Osteoblast (primary cell): ENCODE measurements at regions not wholly inside any gene's neighbourhood (a gene's known extent, or its start where the extent isn't known, plus 50 kb on each side); places are given as distances from the start of the nearest gene placed in this dataset.

Source experiments
- DNase-seq: peaks from one replicate; pipeline ENCODE4 v3.0.0; 2011; ENCODE audit warnings: low spot score, mixed read lengths; ENCODE audit not compliant: insufficient read length; ENCODE audit errors: missing footprints
- H2AFZ ChIP-seq: 2 replicates; pipeline ENCODE4 v1.6.0; 2011; ENCODE audit warnings: mild to moderate bottlenecking, low read length
- H3K27ac ChIP-seq: 2 replicates; pipeline ENCODE4 v1.5.1; 2011; ENCODE audit warnings: mild to moderate bottlenecking, low read depth, low read length, moderate library complexity
- H3K27me3 ChIP-seq: 2 replicates; pipeline ENCODE4 v1.6.0; 2012; ENCODE audit warnings: mild to moderate bottlenecking, control low read depth, inconsistent platforms, low read length, moderate library complexity; ENCODE audit not compliant: insufficient read depth
- H3K36me3 ChIP-seq: 2 replicates; pipeline ENCODE4 v1.5.1; 2011; ENCODE audit warnings: mild to moderate bottlenecking, low read length, control low read depth, moderate library complexity; ENCODE audit not compliant: insufficient read depth
- H3K4me1 ChIP-seq: 2 replicates; pipeline ENCODE4 v1.5.1; 2011; ENCODE audit warnings: mild to moderate bottlenecking, low read length, control low read depth, moderate library complexity; ENCODE audit not compliant: insufficient read depth
- H3K4me2 ChIP-seq: 2 replicates; pipeline ENCODE4 v1.6.0; 2011; ENCODE audit warnings: mild to moderate bottlenecking, low read length; ENCODE audit not compliant: insufficient read depth
- H3K4me3 ChIP-seq: fragments of 200-600 bp; sonication (generic); 3 replicates; pipeline ENCODE4 v1.5.1; 2012; ENCODE audit warnings: mild to moderate bottlenecking, low read length, inconsistent platforms; ENCODE audit not compliant: insufficient read depth
- H3K79me2 ChIP-seq: 2 replicates; pipeline ENCODE4 v1.6.0; 2012; ENCODE audit warnings: mild to moderate bottlenecking, low read length, control low read depth, inconsistent platforms; ENCODE audit not compliant: insufficient read depth
- H3K9me3 ChIP-seq: 2 replicates; pipeline ENCODE4 v1.5.1; 2011; ENCODE audit warnings: low read depth, low read length, control low read depth
- H4K20me1 ChIP-seq: 2 replicates; pipeline ENCODE4 v1.6.0; 2012; ENCODE audit warnings: mild to moderate bottlenecking, low read length, control low read depth; ENCODE audit not compliant: insufficient read depth
- CTCF ChIP-seq: IDR thresholded peaks from 2 replicates; pipeline ENCODE4 v1.5.1; 2011; ENCODE audit warnings: mild to moderate bottlenecking, low read depth, low read length, moderate library complexity; ENCODE audit errors: extremely low read depth

- Histone ChIP-seq H2AFZ (no peak overlapping the region), H3K27ac (no peak overlapping the region), H3K79me2 (no peaks in the 10 kb centered on the region), H3K36me3 (no peaks in the 10 kb centered on the region), H3K4me3 (no peak overlapping the region), H3K9me3 (no peaks in the 10 kb centered on the region), H3K27me3 (no peaks in the 10 kb centered on the region), H3K4me1 (no peaks in the 10 kb centered on the region), H3K4me2 (no peak overlapping the region), H4K20me1 (no peaks in the 10 kb centered on the region)
- DNase-seq, result no peak
- no peak for TF ChIP-seq CTCF
Measured at GRCh38 chr2:143852759-143853158, 667.2 kb downstream of the ZEB2 start.

GRCh38 chr2:143850084-143850483, 669.8 kb downstream of the ZEB2 start:
- TF ChIP-seq CTCF, result no peak
- no peaks in the 10 kb centered on the region for H3K79me2 ChIP-seq

GRCh38 chr2:143847257-143847656, 672.7 kb downstream of the ZEB2 start:
- no peaks in the 10 kb centered on the region for H3K4me1 ChIP-seq
- H3K27ac ChIP-seq, result no peak overlapping the region
- no peak overlapping the region for H3K4me2 ChIP-seq
- no peak for DNase-seq
- H3K36me3 ChIP-seq, result no peaks in the 10 kb centered on the region
- H4K20me1 ChIP-seq, result no peaks in the 10 kb centered on the region
- no peaks in the 10 kb centered on the region for H3K9me3 ChIP-seq
- H2AFZ ChIP-seq, result no peak overlapping the region
- H3K79me2 ChIP-seq, result no peaks in the 10 kb centered on the region
- no peak for TF ChIP-seq CTCF
- no peak overlapping the region for H3K4me3 ChIP-seq
- no peaks in the 10 kb centered on the region for H3K27me3 ChIP-seq

More at GRCh38 chr2:143850084-143850483, 669.8 kb downstream of the ZEB2 start:
- H4K20me1 ChIP-seq, result no peaks in the 10 kb centered on the region
- no peak overlapping the region for H3K4me3 ChIP-seq
- H3K27ac ChIP-seq, result no peak overlapping the region
- H3K36me3 ChIP-seq, result no peaks in the 10 kb centered on the region
- no peak overlapping the region for H2AFZ ChIP-seq
- no peaks in the 10 kb centered on the region for H3K27me3 ChIP-seq
- no peaks in the 10 kb centered on the region for H3K9me3 ChIP-seq
- no peaks in the 10 kb centered on the region for H3K4me1 ChIP-seq
- DNase-seq, result no peak
- H3K4me2 ChIP-seq, result no peak overlapping the region

GRCh38 chr2:143844986-143845385, 674.9 kb downstream of the ZEB2 start:
- H4K20me1 ChIP-seq, result no peaks in the 10 kb centered on the region
- DNase-seq, result no peak
- no peaks in the 10 kb centered on the region for H3K79me2 ChIP-seq
- no peaks in the 10 kb centered on the region for H3K9me3 ChIP-seq
- no peaks in the 10 kb centered on the region for H3K4me1 ChIP-seq
- no peak overlapping the region for H3K4me3 ChIP-seq
- peak overlapping the region; percentile 27 for H2AFZ ChIP-seq
- no peaks in the 10 kb centered on the region for H3K36me3 ChIP-seq
- no peak for TF ChIP-seq CTCF
- no peak overlapping the region for H3K27ac ChIP-seq
- no peaks in the 10 kb centered on the region for H3K27me3 ChIP-seq
- no peak overlapping the region for H3K4me2 ChIP-seq
